Calu3 (cell line): ENCODE measurements at regions not wholly inside any gene's neighbourhood (a gene's known extent, or its start where the extent isn't known, plus 50 kb on each side); places are given as distances from the start of the nearest gene placed in this dataset.
"Not testable (repeated sequence)": the region's sequence is repeated elsewhere in the genome, so short reads cannot be mapped to it uniquely, and the experiment has no call there.

Experiments
- BruUV-seq: library from RNA; stranded (reverse); fragments of 400-500 nt; replicated peaks from 2 replicates; lab custom pipeline; 2021; lab: Mats Ljungman, UMichigan
- CTCF ChIA-PET: fragments of 300-600 bp; sonication (Branson Sonifier 250); formaldehyde crosslinking; loops from one replicate; lab custom pipeline; 2022; ENCODE audit warnings: antibody characterized with exemption; lab: Charles Lee
- DNase-seq: peaks from one replicate; pipeline ENCODE4 v3.0.0; 2022
- H3K27ac Mint-ChIP-seq: one replicate; pipeline ENCODE4 v1.8.0; 2022; ENCODE audit warnings: mixed read lengths; ENCODE audit not compliant: unreplicated experiment
- H3K27me3 Mint-ChIP-seq: one replicate; pipeline ENCODE4 v1.8.0; 2022; ENCODE audit warnings: mixed read lengths; ENCODE audit not compliant: unreplicated experiment
- H3K36me3 Mint-ChIP-seq: one replicate; pipeline ENCODE4 v1.8.0; 2022; ENCODE audit warnings: mild to moderate bottlenecking, moderate library complexity, mixed read lengths; ENCODE audit not compliant: insufficient read depth, unreplicated experiment
- H3K4me1 Mint-ChIP-seq: one replicate; pipeline ENCODE4 v1.8.0; 2022; ENCODE audit warnings: mild to moderate bottlenecking, low read depth, mixed read lengths; ENCODE audit not compliant: unreplicated experiment
- H3K4me3 Mint-ChIP-seq: one replicate; pipeline ENCODE4 v1.8.0; 2022; ENCODE audit warnings: mild to moderate bottlenecking, low read depth, moderate library complexity, mixed read lengths; ENCODE audit not compliant: unreplicated experiment
- H3K9me3 Mint-ChIP-seq: one replicate; pipeline ENCODE4 v1.8.0; 2022; ENCODE audit warnings: low read depth, mixed read lengths; ENCODE audit not compliant: unreplicated experiment
- CTCF ChIP-seq: fragments of 200-600 bp; IDR thresholded peaks from one replicate; pipeline ENCODE4 v1.8.0; 2022; ENCODE audit warnings: antibody characterized with exemption; ENCODE audit not compliant: unreplicated experiment
- intact Hi-C: fragments of 100-400 bp; cut with micrococcal nuclease; formaldehyde crosslinking; loops from one replicate; pipeline ENCODE4 v1.10.0; 2022; ENCODE audit not compliant: unreplicated experiment

GRCh38 chr13:19085258-19085657, 96.4 kb downstream of the TUBA3C start:
- BruUV-seq, result no TSS peak

GRCh38 chr13:19083340-19083739, 98.3 kb downstream of the TUBA3C start:
- Mint-ChIP-seq H3K27ac (no peak overlapping the region), H3K36me3 (no peaks in the 10 kb centered on the region), H3K4me3 (no peak overlapping the region), H3K9me3 (peaks cover 11% of the 10 kb centered on the region), H3K4me1 (no peaks in the 10 kb centered on the region), H3K27me3 (no peaks in the 10 kb centered on the region)
- no TSS peak for BruUV-seq
- no peak for DNase-seq
- CTCF ChIA-PET, result no interaction called here
- TF ChIP-seq CTCF, result no peak
- intact Hi-C loops, result no loop called here

More at GRCh38 chr13:19085258-19085657, 96.4 kb downstream of the TUBA3C start:
- TF ChIP-seq CTCF, result no peak
- Mint-ChIP-seq H3K9me3 (peaks cover 12% of the 10 kb centered on the region), H3K4me3 (no peak overlapping the region), H3K36me3 (no peaks in the 10 kb centered on the region), H3K4me1 (no peaks in the 10 kb centered on the region), H3K27ac (no peak overlapping the region), H3K27me3 (no peaks in the 10 kb centered on the region)
- intact Hi-C loops, result no loop called here
- DNase-seq, result no peak
- CTCF ChIA-PET, result no interaction called here

DNA sequence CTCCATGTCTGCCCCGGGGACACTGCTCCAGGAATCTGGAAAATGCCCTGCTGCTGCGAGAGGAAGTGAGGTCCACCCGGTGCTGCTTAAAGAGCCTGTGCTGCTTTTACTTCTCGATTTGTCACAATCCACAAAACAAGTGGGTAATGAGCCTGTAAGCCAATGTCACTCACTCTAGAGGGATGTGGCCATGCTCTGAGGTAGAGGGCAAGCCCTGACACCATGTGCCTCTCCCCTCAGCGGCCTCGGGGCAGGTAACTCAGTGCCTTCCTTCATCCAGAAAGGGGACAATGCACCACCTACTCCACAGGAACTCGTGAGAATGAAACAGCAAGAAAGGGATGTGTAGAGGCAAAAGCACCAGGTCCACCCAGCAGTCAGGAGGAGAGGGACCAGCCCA, 106.2 kb downstream of the TUBA3C start:
- Mint-ChIP-seq H3K4me1 (no peaks in the 10 kb centered on the region), H3K27me3 (no peaks in the 10 kb centered on the region), H3K27ac (no peak overlapping the region), H3K4me3 (no peak overlapping the region), H3K36me3 (no peaks in the 10 kb centered on the region), H3K9me3 (peaks cover 11% of the 10 kb centered on the region)
- DNase-seq, result no peak
- intact Hi-C loops, result no loop called here
- BruUV-seq, result no TSS peak
- no peak for TF ChIP-seq CTCF
- CTCF ChIA-PET, result no interaction called here

GRCh38 chr13:19074519-19074918, 107.1 kb downstream of the TUBA3C start:
- CTCF ChIA-PET, result no interaction called here
- Mint-ChIP-seq H3K9me3 (peaks cover 11% of the 10 kb centered on the region), H3K27me3 (no peaks in the 10 kb centered on the region), H3K27ac (no peak overlapping the region), H3K4me1 (no peaks in the 10 kb centered on the region), H3K36me3 (no peaks in the 10 kb centered on the region), H3K4me3 (no peak overlapping the region)
- no peak for TF ChIP-seq CTCF
- intact Hi-C loops, result no loop called here
- no peak for DNase-seq
- BruUV-seq, result no TSS peak

- not testable (repeated sequence) for H3K9me3 Mint-ChIP-seq, H3K4me1 Mint-ChIP-seq
These were observed 107.5 kb downstream of the TUBA3C start for GRCh38 chr13:19074106-19074505.

GRCh38 chr13:19072956-19073706, 108.5 kb downstream of the TUBA3C start:
- CTCF ChIA-PET, H3K27ac Mint-ChIP-seq, H3K27me3 Mint-ChIP-seq, H3K36me3 Mint-ChIP-seq, intact Hi-C loops, DNase-seq, H3K4me1 Mint-ChIP-seq, BruUV-seq, H3K4me3 Mint-ChIP-seq, H3K9me3 Mint-ChIP-seq: not testable (repeated sequence)

More at GRCh38 chr13:19074106-19074505, 107.5 kb downstream of the TUBA3C start:
- H3K4me3 Mint-ChIP-seq, DNase-seq, intact Hi-C loops, BruUV-seq, H3K27me3 Mint-ChIP-seq, H3K27ac Mint-ChIP-seq, CTCF ChIA-PET, H3K36me3 Mint-ChIP-seq: not testable (repeated sequence)
